HCT116 (cell line): ENCODE measurements at regions not wholly inside any gene's neighbourhood (a gene's known extent, or its start where the extent isn't known, plus 50 kb on each side); places are given as distances from the start of the nearest gene placed in this dataset.

Source experiments
- ATAC-seq: fragments of 200-7000 bp; cut with Tn5 transposase; 2 replicates; pipeline ENCODE4 v1.9.1; 2020; ENCODE audit warnings: mild to moderate bottlenecking, moderate library complexity
- BruUV-seq: library from RNA; stranded (reverse); fragments of 400-500 nt; replicated peaks from 2 replicates; lab custom pipeline; 2021; lab: Mats Ljungman, UMichigan
- CTCF ChIA-PET: fragments of 300-600 bp; sonication (Branson Sonifier 250); formaldehyde crosslinking; loops from one replicate; lab custom pipeline; 2021; ENCODE audit warnings: antibody characterized with exemption; lab: Charles Lee
- POLR2A ChIA-PET: fragments of 300-600, 350-600 bp; sonication (Branson Sonifier 250); formaldehyde crosslinking; loops from one replicate; lab custom pipeline; 2021; ENCODE audit warnings: antibody characterized with exemption; lab: Charles Lee
- RAD21 ChIA-PET, 2 experiments: fragments of 300-600 bp; sonication (Branson Sonifier 250); formaldehyde crosslinking; loops; one replicate each; lab custom pipeline; 2023; ENCODE audit warnings: low total read pairs in 2 of 2; ENCODE audit not compliant: uncharacterized antibody in 2 of 2, unreplicated experiment in 2 of 2, low non-redundant PET in 1 of 2; lab: Charles Lee
- DNase-seq: peaks from one replicate; pipeline ENCODE4 v3.0.0-alpha.2; 2010; ENCODE audit warnings: low read depth, low spot score
- H2AFZ ChIP-seq: fragments of 200-600 bp; shearing (Covaris generic), sonication (generic); 2 replicates; pipeline ENCODE4 v1.6.1; 2017; ENCODE audit warnings: low read depth, mixed run types, mixed read lengths, antibody characterized with exemption, low read length; ENCODE audit not compliant: poor library complexity, severe bottlenecking
- H3K27ac ChIP-seq: 2 replicates; pipeline ENCODE4 v1.5.1; 2012; ENCODE audit warnings: low read depth, low read length
- H3K27me3 ChIP-seq: fragments of 200-600 bp; sonication (generic); 2 replicates; pipeline ENCODE4 v1.6.1; 2016; ENCODE audit warnings: mixed run types, low read length, mixed read lengths; ENCODE audit not compliant: insufficient read depth
- H3K36me3 ChIP-seq, 2 experiments: fragments of 200-500 bp in 1 of 2; fragments of 200-600 bp in 1 of 2; sonication (Bioruptor generic) in 1 of 2; sonication (generic) in 1 of 2; 2 replicates each; pipeline versions ENCODE4 v1.5.1 to v1.6.1; 2014 to 2016; ENCODE audit warnings: low read length in 2 of 2, inconsistent platforms in 1 of 2, mixed read lengths in 1 of 2, mixed run types in 1 of 2; ENCODE audit not compliant: insufficient read depth in 2 of 2, control insufficient read depth in 1 of 2
- H3K4me1 ChIP-seq, 2 experiments: fragments of 200-600 bp in 1 of 2; sonication (generic) in 1 of 2; 2 replicates each; pipeline versions ENCODE4 v1.5.1 to v1.6.1; 2012 to 2017; ENCODE audit warnings: low read length in 2 of 2, inconsistent platforms in 1 of 2, mild to moderate bottlenecking in 1 of 2, mixed read lengths in 1 of 2, mixed run types in 1 of 2, moderate library complexity in 1 of 2; ENCODE audit not compliant: insufficient read depth in 2 of 2, control insufficient read depth in 1 of 2
- H3K4me2 ChIP-seq: fragments of 200-600 bp; sonication (generic); 2 replicates; pipeline ENCODE4 v1.6.1; 2017; ENCODE audit warnings: mixed run types, low read length, mixed read lengths
- H3K4me3 ChIP-seq, 2 experiments: fragments of 200-600 bp in 1 of 2; sonication (generic) in 1 of 2; replicated peaks in 1 of 2; 2 replicates each; pipeline ENCODE4 v1.5.1; 2011 to 2016; ENCODE audit warnings: low read length in 2 of 2, control low read depth in 1 of 2, low read depth in 1 of 2, mild to moderate bottlenecking in 1 of 2, mixed read lengths in 1 of 2, mixed run types in 1 of 2
- H3K79me2 ChIP-seq: fragments of 200-600 bp; sonication (generic); 2 replicates; pipeline ENCODE4 v1.6.1; 2017; ENCODE audit warnings: mild to moderate bottlenecking, mixed run types, low read length, moderate library complexity, mixed read lengths; ENCODE audit not compliant: insufficient read depth
- H3K9ac ChIP-seq: fragments of 200-600 bp; sonication (generic); 2 replicates; pipeline ENCODE4 v1.6.1; 2016; ENCODE audit warnings: low read length, mixed read lengths
- H3K9me2 ChIP-seq: fragments of 200-600 bp; sonication (generic), shearing (Covaris generic); 2 replicates; pipeline ENCODE4 v1.6.1; 2017; ENCODE audit warnings: mixed run types, mild to moderate bottlenecking, moderate library complexity; ENCODE audit not compliant: insufficient read depth
- H3K9me3 ChIP-seq, 2 experiments: fragments of 200-500 bp in 1 of 2; fragments of 200-600 bp in 1 of 2; sonication (Bioruptor generic) in 1 of 2; sonication (generic) in 1 of 2; 2 replicates each; pipeline ENCODE4 v1.6.1; 2014 to 2017; ENCODE audit warnings: low read length in 2 of 2, mixed read lengths in 2 of 2, inconsistent platforms in 1 of 2, low read depth in 1 of 2, mild to moderate bottlenecking in 1 of 2, mixed run types in 1 of 2, moderate library complexity in 1 of 2; ENCODE audit not compliant: control insufficient read depth in 1 of 2, insufficient read depth in 1 of 2
- H4K20me1 ChIP-seq: fragments of 200-600 bp; sonication (generic), shearing (Covaris generic); 2 replicates; pipeline ENCODE4 v1.6.1; 2017; ENCODE audit warnings: mixed run types, mild to moderate bottlenecking, moderate library complexity; ENCODE audit not compliant: insufficient read depth
- CBX3 ChIP-seq: IDR thresholded peaks from 2 replicates; pipeline ENCODE4 v1.6.1; 2012; ENCODE audit warnings: low read depth
- EGR1 ChIP-seq: IDR thresholded peaks from 2 replicates; pipeline ENCODE4 v1.6.1; 2012; ENCODE audit warnings: low read depth
- ELF1 ChIP-seq: IDR thresholded peaks from 2 replicates; pipeline ENCODE4 v1.6.1; 2012; ENCODE audit warnings: low read depth, borderline replicate concordance
- EZH2 ChIP-seq: fragments of 200-600 bp; sonication (generic); IDR thresholded peaks from 2 replicates; pipeline ENCODE4 v1.6.1; 2017; ENCODE audit warnings: antibody characterized with exemption, mixed run types
- EZH2phosphoT487 ChIP-seq: fragments of 200-600 bp; IDR thresholded peaks from 2 replicates; pipeline ENCODE4 v1.6.1; 2018; ENCODE audit warnings: antibody characterized with exemption, borderline replicate concordance
- FOSL1 ChIP-seq: IDR thresholded peaks from 2 replicates; pipeline ENCODE4 v1.6.1; 2012; ENCODE audit warnings: low read depth
- JUND ChIP-seq: IDR thresholded peaks from 2 replicates; pipeline ENCODE4 v1.6.1; 2012
- POLR2AphosphoS5 ChIP-seq: IDR thresholded peaks from 2 replicates; pipeline ENCODE4 v1.6.1; 2011; ENCODE audit warnings: mild to moderate bottlenecking, low read depth, low read length, moderate library complexity
- SIN3A ChIP-seq: IDR thresholded peaks from 2 replicates; pipeline ENCODE4 v1.6.1; 2012; ENCODE audit warnings: low read depth
- TCF7L2 ChIP-seq: IDR thresholded peaks from 2 replicates; pipeline ENCODE4 v1.7.0; 2011; ENCODE audit warnings: borderline replicate concordance, inconsistent platforms; ENCODE audit not compliant: insufficient read depth, insufficient read length; ENCODE audit errors: extremely low read depth
- ZNF274 ChIP-seq: fragments of 200-500 bp; sonication (Bioruptor generic); IDR thresholded peaks from 2 replicates; pipeline ENCODE4 v1.6.1; 2014; ENCODE audit warnings: mild to moderate bottlenecking, low read depth, low read length, inconsistent platforms
- intact Hi-C: fragments of 100-400 bp; cut with micrococcal nuclease; formaldehyde crosslinking; loops from 2 replicates; pipeline ENCODE4 v1.10.0; 2022
- TF ChIP-seq, protein P1 (sequence below): IDR thresholded peaks from 2 replicates; pipeline ENCODE4 v1.6.1; 2012
- TF ChIP-seq, protein P2 (sequence below), 3 experiments: fragments of 200-600 bp in 1 of 3; sonication (generic) in 1 of 3; IDR thresholded peaks in 2 of 3; conservative IDR thresholded peaks in 1 of 3; 2 replicates each; pipeline ENCODE4 v1.5.1; 2012 to 2017; ENCODE audit warnings: low read depth in 2 of 3, low read length in 2 of 3, antibody characterized with exemption in 1 of 3, borderline replicate concordance in 1 of 3, control low read depth in 1 of 3, mild to moderate bottlenecking in 1 of 3, mixed read lengths in 1 of 3, mixed run types in 1 of 3, moderate library complexity in 1 of 3; ENCODE audit not compliant: insufficient read depth in 1 of 3
- TF ChIP-seq, protein P3 (sequence below): IDR thresholded peaks from 2 replicates; pipeline ENCODE4 v1.6.1; 2012
- TF ChIP-seq, protein P4 (sequence below): IDR thresholded peaks from 2 replicates; pipeline ENCODE4 v1.6.1; 2011; ENCODE audit warnings: mild to moderate bottlenecking, low read length, moderate library complexity; ENCODE audit not compliant: insufficient replicate concordance; ENCODE audit errors: extremely low read depth

DNA sequence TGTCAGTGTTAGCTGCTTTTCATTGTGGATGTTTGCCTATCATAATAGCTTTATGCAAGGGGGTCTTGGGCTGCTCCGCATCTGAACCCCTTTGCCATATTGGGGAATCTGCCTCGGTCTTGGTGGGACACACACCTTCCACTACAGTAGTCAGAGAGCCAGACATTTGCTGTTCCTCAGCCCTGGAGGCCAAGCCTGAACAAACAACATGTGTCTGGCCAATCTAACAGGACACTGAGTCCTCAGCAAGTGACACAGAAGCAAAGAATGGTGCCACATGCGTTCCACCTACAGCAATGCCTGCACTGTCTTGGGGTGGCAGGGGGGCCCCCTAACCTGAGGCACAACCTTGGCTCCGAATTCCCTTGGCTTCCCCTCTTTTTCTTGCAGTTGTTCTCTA, 243.9 kb downstream of the LY86 start:
- RAD21 ChIA-PET: no interaction called here
- Histone ChIP-seq H3K9me3 (no peaks in the 10 kb centered on the region), H3K4me2 (no peak overlapping the region), H3K27me3 (no peaks in the 10 kb centered on the region), H3K9me2 (no peaks in the 10 kb centered on the region), H4K20me1 (no peaks in the 10 kb centered on the region), H3K36me3 (no peaks in the 10 kb centered on the region), H3K27ac (no peak overlapping the region), H2AFZ (peak overlapping the region; percentile 61), H3K79me2 (no peaks in the 10 kb centered on the region), H3K4me3 (no peak overlapping the region), H3K9ac (no peak overlapping the region), H3K4me1 (peaks cover 0 to 4% of the 10 kb centered on the region in 2 experiments; a peak in 1 of 4 replicates)
- DNase-seq: no peak
- POLR2A ChIA-PET: no interaction called here
- ATAC-seq: no peak
- CTCF ChIA-PET: no interaction called here
- intact Hi-C loops: no loop called here
- no peak for TF ChIP-seq FOSL1
- TF ChIP-seq TCF7L2: no peak
- BruUV-seq: no TSS peak

DNA sequence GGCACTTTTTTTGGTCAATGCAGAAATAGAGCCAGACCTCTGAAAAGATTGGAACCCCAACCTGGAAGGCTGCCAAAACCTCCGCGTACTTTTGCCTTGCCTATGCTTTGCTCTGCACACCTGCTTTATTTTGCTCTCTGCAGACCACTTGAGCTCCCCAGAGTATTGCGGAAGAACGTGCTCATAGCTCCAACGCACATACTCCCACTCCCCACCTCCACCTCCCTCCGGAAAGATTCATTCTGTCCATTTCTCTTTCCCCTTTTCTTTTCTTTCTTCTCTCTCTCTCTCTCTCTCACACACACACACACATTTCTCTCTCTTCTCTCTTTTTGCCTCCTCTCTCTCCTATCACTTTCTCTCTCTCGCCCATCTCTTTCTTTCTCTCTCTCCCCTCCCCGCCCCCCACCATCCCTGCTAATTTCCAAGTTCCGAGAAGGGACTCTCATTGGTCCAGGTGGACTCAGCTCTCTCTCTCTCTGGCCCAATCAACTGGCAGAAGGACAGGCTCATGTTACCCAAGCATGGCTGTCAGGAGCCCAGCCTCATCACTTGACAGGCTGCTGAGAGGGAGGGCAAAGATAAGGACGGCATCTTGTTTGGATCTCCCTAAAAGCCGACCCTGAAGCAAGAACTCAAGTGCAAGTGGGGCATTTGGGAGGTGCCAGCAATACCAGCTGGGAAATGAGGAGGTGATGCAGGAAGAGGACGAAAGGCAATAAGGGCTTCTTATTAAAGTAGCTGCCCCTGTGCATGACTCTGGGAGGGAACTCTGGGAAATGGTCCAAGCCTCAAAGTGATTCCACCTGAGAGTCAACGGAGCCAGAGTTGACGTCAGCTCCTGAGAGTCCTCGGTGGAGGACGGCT, 246.1 kb downstream of the LY86 start:
- Histone ChIP-seq H3K4me2 (no peak overlapping the region), H2AFZ (no peak overlapping the region), H3K79me2 (no peaks in the 10 kb centered on the region), H4K20me1 (no peaks in the 10 kb centered on the region), H3K9me3 (no peaks in the 10 kb centered on the region), H3K4me3 (no peak overlapping the region), H3K27ac (no peak overlapping the region), H3K9me2 (no peaks in the 10 kb centered on the region), H3K4me1 (peaks cover 0 to 14% of the 10 kb centered on the region in 2 experiments; a peak in 1 of 4 replicates), H3K27me3 (no peaks in the 10 kb centered on the region), H3K9ac (no peak overlapping the region), H3K36me3 (no peaks in the 10 kb centered on the region)
- TF ChIP-seq, protein P1, sequence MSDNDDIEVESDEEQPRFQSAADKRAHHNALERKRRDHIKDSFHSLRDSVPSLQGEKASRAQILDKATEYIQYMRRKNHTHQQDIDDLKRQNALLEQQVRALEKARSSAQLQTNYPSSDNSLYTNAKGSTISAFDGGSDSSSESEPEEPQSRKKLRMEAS: no peak
- TF ChIP-seq, protein P2, sequence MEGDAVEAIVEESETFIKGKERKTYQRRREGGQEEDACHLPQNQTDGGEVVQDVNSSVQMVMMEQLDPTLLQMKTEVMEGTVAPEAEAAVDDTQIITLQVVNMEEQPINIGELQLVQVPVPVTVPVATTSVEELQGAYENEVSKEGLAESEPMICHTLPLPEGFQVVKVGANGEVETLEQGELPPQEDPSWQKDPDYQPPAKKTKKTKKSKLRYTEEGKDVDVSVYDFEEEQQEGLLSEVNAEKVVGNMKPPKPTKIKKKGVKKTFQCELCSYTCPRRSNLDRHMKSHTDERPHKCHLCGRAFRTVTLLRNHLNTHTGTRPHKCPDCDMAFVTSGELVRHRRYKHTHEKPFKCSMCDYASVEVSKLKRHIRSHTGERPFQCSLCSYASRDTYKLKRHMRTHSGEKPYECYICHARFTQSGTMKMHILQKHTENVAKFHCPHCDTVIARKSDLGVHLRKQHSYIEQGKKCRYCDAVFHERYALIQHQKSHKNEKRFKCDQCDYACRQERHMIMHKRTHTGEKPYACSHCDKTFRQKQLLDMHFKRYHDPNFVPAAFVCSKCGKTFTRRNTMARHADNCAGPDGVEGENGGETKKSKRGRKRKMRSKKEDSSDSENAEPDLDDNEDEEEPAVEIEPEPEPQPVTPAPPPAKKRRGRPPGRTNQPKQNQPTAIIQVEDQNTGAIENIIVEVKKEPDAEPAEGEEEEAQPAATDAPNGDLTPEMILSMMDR (IDR thresholded peaks at IDR 0.05 in 2 of 3, conservative IDR thresholded peaks at IDR 0.05 in 1 of 3; ENCODE audit: borderline replicate concordance in 1 of 3, insufficient read depth in 1 of 3, low read depth in 2 of 3, low read length in 2 of 3): no peak
- TF ChIP-seq EZH2 (no peak), FOSL1 (no peak), CBX3 (no peak), SIN3A (no peak), POLR2AphosphoS5 (no peak), EGR1 (no peak), EZH2phosphoT487 (no peak), ZNF274 (no peak), ELF1 (no peak), JUND (no peak)
- TF ChIP-seq, protein P3, sequence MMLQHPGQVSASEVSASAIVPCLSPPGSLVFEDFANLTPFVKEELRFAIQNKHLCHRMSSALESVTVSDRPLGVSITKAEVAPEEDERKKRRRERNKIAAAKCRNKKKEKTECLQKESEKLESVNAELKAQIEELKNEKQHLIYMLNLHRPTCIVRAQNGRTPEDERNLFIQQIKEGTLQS: no peak
- TF ChIP-seq, protein P4, sequence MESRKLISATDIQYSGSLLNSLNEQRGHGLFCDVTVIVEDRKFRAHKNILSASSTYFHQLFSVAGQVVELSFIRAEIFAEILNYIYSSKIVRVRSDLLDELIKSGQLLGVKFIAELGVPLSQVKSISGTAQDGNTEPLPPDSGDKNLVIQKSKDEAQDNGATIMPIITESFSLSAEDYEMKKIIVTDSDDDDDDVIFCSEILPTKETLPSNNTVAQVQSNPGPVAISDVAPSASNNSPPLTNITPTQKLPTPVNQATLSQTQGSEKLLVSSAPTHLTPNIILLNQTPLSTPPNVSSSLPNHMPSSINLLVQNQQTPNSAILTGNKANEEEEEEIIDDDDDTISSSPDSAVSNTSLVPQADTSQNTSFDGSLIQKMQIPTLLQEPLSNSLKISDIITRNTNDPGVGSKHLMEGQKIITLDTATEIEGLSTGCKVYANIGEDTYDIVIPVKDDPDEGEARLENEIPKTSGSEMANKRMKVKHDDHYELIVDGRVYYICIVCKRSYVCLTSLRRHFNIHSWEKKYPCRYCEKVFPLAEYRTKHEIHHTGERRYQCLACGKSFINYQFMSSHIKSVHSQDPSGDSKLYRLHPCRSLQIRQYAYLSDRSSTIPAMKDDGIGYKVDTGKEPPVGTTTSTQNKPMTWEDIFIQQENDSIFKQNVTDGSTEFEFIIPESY: no peak
- DNase-seq (no peak), ATAC-seq (no peak)
- ChIA-PET CTCF (no interaction called here), POLR2A (no interaction called here), RAD21 (no interaction called here)
- intact Hi-C loops: no loop called here
- BruUV-seq: no TSS peak
